CD4-positive, CD25-positive, alpha-beta regulatory T cell (primary cell): ENCODE measurements at regions not wholly inside any gene's neighbourhood (a gene's known extent, or its start where the extent isn't known, plus 50 kb on each side); places are given as distances from the start of the nearest gene placed in this dataset.

ENCODE experiments used
- ATAC-seq, 2 donors: fragments of 150-1000 bp; cut with Tn5 transposase; one replicate each; pipeline ENCODE4 v1.10.0; 2021; ENCODE audit warnings: low read depth in 2 of 2, moderate number of reproducible peaks in 2 of 2, moderate library complexity in 1 of 2
- DNase-seq, 3 donors: peaks; one replicate each; pipeline versions ENCODE4 v3.0.0 to v3.0.0-alpha.2; 2012 to 2022; ENCODE audit warnings: mixed read lengths in 1 of 3
- H3K27ac ChIP-seq: one replicate; pipeline ENCODE4 v1.7.0; 2013; ENCODE audit warnings: mild to moderate bottlenecking, low read length; ENCODE audit not compliant: insufficient read depth, poor library complexity, severe bottlenecking
- H3K27me3 ChIP-seq: one replicate; pipeline ENCODE4 v1.7.0; 2013; ENCODE audit warnings: low read length; ENCODE audit not compliant: control insufficient read depth, insufficient read depth
- H3K36me3 ChIP-seq: one replicate; pipeline ENCODE4 v1.7.0; 2013; ENCODE audit warnings: mild to moderate bottlenecking, low read length, moderate library complexity; ENCODE audit not compliant: control insufficient read depth, insufficient read depth
- H3K4me1 ChIP-seq: 2 replicates; pipeline ENCODE4 v1.7.0; 2013; ENCODE audit warnings: mild to moderate bottlenecking, low read length; ENCODE audit not compliant: insufficient read depth, control insufficient read depth, poor library complexity, severe bottlenecking
- H3K4me3 ChIP-seq: one replicate; pipeline ENCODE4 v1.7.0; 2013; ENCODE audit warnings: low read depth, mild to moderate bottlenecking, low read length, moderate library complexity
- H3K9me3 ChIP-seq, 2 experiments: 1 replicate in 1 of 2; 2 replicates in 1 of 2; pipeline ENCODE4 v1.7.0; 2013; ENCODE audit warnings: low read length in 2 of 2, mild to moderate bottlenecking in 1 of 2, moderate library complexity in 1 of 2; ENCODE audit not compliant: control insufficient read depth in 2 of 2
- H3K27ac Mint-ChIP-seq, 3 donors: one replicate each; pipeline ENCODE4 v1.8.0; 2020 to 2022; ENCODE audit warnings: mild to moderate bottlenecking in 3 of 3, mixed read lengths in 3 of 3, moderate library complexity in 2 of 3
- H3K27me3 Mint-ChIP-seq: one replicate; pipeline ENCODE4 v1.8.0; 2022; ENCODE audit warnings: mild to moderate bottlenecking, mixed read lengths
- H3K36me3 Mint-ChIP-seq: one replicate; pipeline ENCODE4 v1.8.0; 2020; ENCODE audit warnings: mixed read lengths
- H3K4me1 Mint-ChIP-seq, 4 donors: one replicate each; pipeline ENCODE4 v1.8.0; 2020 to 2022; ENCODE audit warnings: mixed read lengths in 4 of 4, mild to moderate bottlenecking in 1 of 4
- H3K4me3 Mint-ChIP-seq, 4 donors: one replicate each; pipeline ENCODE4 v1.8.0; 2020 to 2022; ENCODE audit warnings: mild to moderate bottlenecking in 4 of 4, mixed read lengths in 4 of 4, moderate library complexity in 3 of 4
- H3K9me3 Mint-ChIP-seq, 7 donors: one replicate each; pipeline ENCODE4 v1.8.0; 2020 to 2022; ENCODE audit warnings: mixed read lengths in 7 of 7, mild to moderate bottlenecking in 3 of 7, moderate library complexity in 2 of 7

- Histone ChIP-seq H3K36me3 (no peaks in the 10 kb centered on the region), H3K27me3 (no peaks in the 10 kb centered on the region), H3K9me3 (peaks cover 0 to 12% of the 10 kb centered on the region in 2 experiments), H3K27ac (no peak overlapping the region), H3K4me3 (no peak overlapping the region), H3K4me1 (no peaks in the 10 kb centered on the region)
- H3K4me1 Mint-ChIP-seq = no peaks in the 10 kb centered on the region
- no peak overlapping the region for H3K27ac Mint-ChIP-seq
- peaks cover 0 to 15% (median 2%) of the 10 kb centered on the region in 7 donors for H3K9me3 Mint-ChIP-seq
- H3K4me3 Mint-ChIP-seq = no peak overlapping the region
- no peaks in the 10 kb centered on the region for H3K36me3 Mint-ChIP-seq
- DNase-seq (no peak), ATAC-seq (no peak)
- no peaks in the 10 kb centered on the region for H3K27me3 Mint-ChIP-seq
Measured at GRCh38 chr14:47988175-47988574, 312.8 kb upstream of the MDGA2 start.

GRCh38 chr14:47978871-47979270, 303.5 kb upstream of the MDGA2 start:
- H3K9me3 Mint-ChIP-seq = peaks cover under 1 to 18% (median 11%) of the 10 kb centered on the region in 7 donors
- no peak overlapping the region for H3K27ac ChIP-seq
- no peaks in the 10 kb centered on the region for H3K27me3 Mint-ChIP-seq
- ATAC-seq (no peak), DNase-seq (no peak)
- no peak overlapping the region for H3K4me3 ChIP-seq
- no peaks in the 10 kb centered on the region for H3K36me3 ChIP-seq
- H3K4me3 Mint-ChIP-seq = no peak overlapping the region
- H3K27ac Mint-ChIP-seq = no peak overlapping the region
- H3K4me1 ChIP-seq = no peaks in the 10 kb centered on the region
- H3K36me3 Mint-ChIP-seq = no peaks in the 10 kb centered on the region
- peaks cover 0 to 3% of the 10 kb centered on the region in 2 experiments for H3K9me3 ChIP-seq
- H3K4me1 Mint-ChIP-seq = no peaks in the 10 kb centered on the region
- no peaks in the 10 kb centered on the region for H3K27me3 ChIP-seq

GRCh38 chr14:47976139-47976538, 300.7 kb upstream of the MDGA2 start:
- H3K9me3 ChIP-seq = no peaks in the 10 kb centered on the region
- Mint-ChIP-seq H3K27me3 (no peaks in the 10 kb centered on the region), H3K27ac (peak overlapping the region in 1 of 3 donors; percentile 11), H3K9me3 (peaks cover 4 to 27% (median 8%) of the 10 kb centered on the region in 7 donors), H3K4me3 (no peak overlapping the region), H3K4me1 (no peaks in the 10 kb centered on the region), H3K36me3 (no peaks in the 10 kb centered on the region)
- no peaks in the 10 kb centered on the region for H3K36me3 ChIP-seq
- no peak overlapping the region for H3K4me3 ChIP-seq
- no peak for DNase-seq
- H3K4me1 ChIP-seq = no peaks in the 10 kb centered on the region
- H3K27ac ChIP-seq = no peak overlapping the region
- ATAC-seq = no peak
- H3K27me3 ChIP-seq = no peaks in the 10 kb centered on the region

GRCh38 chr14:47966076-47966810, 290.8 kb upstream of the MDGA2 start:
- Mint-ChIP-seq H3K27me3 (no peaks in the 10 kb centered on the region), H3K9me3 (peaks cover 2 to 14% (median 5%) of the 10 kb centered on the region in 7 donors), H3K4me3 (no peak overlapping the region), H3K36me3 (no peaks in the 10 kb centered on the region), H3K27ac (no peak overlapping the region), H3K4me1 (no peaks in the 10 kb centered on the region)
- DNase-seq = no peak
- no peak for ATAC-seq
- Histone ChIP-seq H3K4me3 (no peak overlapping the region), H3K9me3 (no peaks in the 10 kb centered on the region), H3K27me3 (no peaks in the 10 kb centered on the region), H3K4me1 (no peaks in the 10 kb centered on the region), H3K27ac (no peak overlapping the region), H3K36me3 (no peaks in the 10 kb centered on the region)

GRCh38 chr14:47961634-47962033, 286.2 kb upstream of the MDGA2 start:
- Histone ChIP-seq H3K4me3 (no peak overlapping the region), H3K9me3 (no peaks in the 10 kb centered on the region), H3K4me1 (no peaks in the 10 kb centered on the region), H3K36me3 (no peaks in the 10 kb centered on the region), H3K27me3 (no peaks in the 10 kb centered on the region), H3K27ac (no peak overlapping the region)
- DNase-seq (no peak), ATAC-seq (no peak)
- peaks cover 0 to 7% (median 3%) of the 10 kb centered on the region in 7 donors for H3K9me3 Mint-ChIP-seq
- no peak overlapping the region for H3K27ac Mint-ChIP-seq
- no peaks in the 10 kb centered on the region for H3K27me3 Mint-ChIP-seq
- H3K36me3 Mint-ChIP-seq = no peaks in the 10 kb centered on the region
- H3K4me3 Mint-ChIP-seq = no peak overlapping the region
- no peaks in the 10 kb centered on the region for H3K4me1 Mint-ChIP-seq

GRCh38 chr14:47959740-47960139, 284.3 kb upstream of the MDGA2 start:
- H3K27ac Mint-ChIP-seq = no peak overlapping the region
- Histone ChIP-seq H3K36me3 (no peaks in the 10 kb centered on the region), H3K9me3 (no peaks in the 10 kb centered on the region), H3K4me1 (no peaks in the 10 kb centered on the region), H3K27me3 (no peaks in the 10 kb centered on the region), H3K27ac (no peak overlapping the region), H3K4me3 (no peak overlapping the region)
- H3K9me3 Mint-ChIP-seq = peaks cover 0 to 7% (median 3%) of the 10 kb centered on the region in 7 donors
- no peak overlapping the region for H3K4me3 Mint-ChIP-seq
- ATAC-seq = no peak
- no peak for DNase-seq
- no peaks in the 10 kb centered on the region for H3K27me3 Mint-ChIP-seq
- no peaks in the 10 kb centered on the region for H3K36me3 Mint-ChIP-seq
- no peaks in the 10 kb centered on the region for H3K4me1 Mint-ChIP-seq

- H3K9me3 Mint-ChIP-seq = peaks cover 0 to 20% (median 2%) of the 10 kb centered on the region in 7 donors
- Histone ChIP-seq H3K36me3 (no peaks in the 10 kb centered on the region), H3K4me1 (no peaks in the 10 kb centered on the region), H3K27me3 (no peaks in the 10 kb centered on the region), H3K27ac (no peak overlapping the region), H3K4me3 (no peak overlapping the region), H3K9me3 (no peaks in the 10 kb centered on the region)
- H3K4me1 Mint-ChIP-seq = no peaks in the 10 kb centered on the region
- no peaks in the 10 kb centered on the region for H3K27me3 Mint-ChIP-seq
- DNase-seq = no peak
- H3K27ac Mint-ChIP-seq = no peak overlapping the region
- no peak overlapping the region for H3K4me3 Mint-ChIP-seq
- H3K36me3 Mint-ChIP-seq = no peaks in the 10 kb centered on the region
- ATAC-seq = no peak
Measured at GRCh38 chr14:47949006-47949405, 273.6 kb upstream of the MDGA2 start.

GRCh38 chr14:47935332-47935731, 259.9 kb upstream of the MDGA2 start:
- peaks cover 2 to 5% of the 10 kb centered on the region in 2 experiments for H3K9me3 ChIP-seq
- Mint-ChIP-seq H3K27ac (no peak overlapping the region), H3K36me3 (no peaks in the 10 kb centered on the region), H3K4me3 (no peak overlapping the region), H3K4me1 (no peaks in the 10 kb centered on the region), H3K27me3 (no peaks in the 10 kb centered on the region), H3K9me3 (peaks cover 0 to 15% (median 8%) of the 10 kb centered on the region in 7 donors)
- H3K36me3 ChIP-seq = no peaks in the 10 kb centered on the region
- no peak for DNase-seq
- H3K27me3 ChIP-seq = no peaks in the 10 kb centered on the region
- no peak for ATAC-seq
- no peak overlapping the region for H3K27ac ChIP-seq
- no peaks in the 10 kb centered on the region for H3K4me1 ChIP-seq
- no peak overlapping the region for H3K4me3 ChIP-seq
